Activated CD4-positive, alpha-beta memory T cell treated with anti-CD3 and anti-CD28 coated beads, Interleukin-2, amount 10 ng/mL, durations not matched to agents 7 days and 5 days (primary cell): ENCODE measurements at regions not wholly inside any gene's neighbourhood (a gene's known extent, or its start where the extent isn't known, plus 50 kb on each side); places are given as distances from the start of the nearest gene placed in this dataset.

Source experiments
- CTCF ChIA-PET: fragments of 350-600 bp; sonication (Branson Sonifier 250); formaldehyde crosslinking; loops from one replicate; lab custom pipeline; 2021; ENCODE audit warnings: antibody characterized with exemption, inconsistent platforms; lab: Charles Lee
- POLR2A ChIA-PET: fragments of 350-600 bp; sonication (Branson Sonifier 250); formaldehyde crosslinking; loops from one replicate; lab custom pipeline; 2021; ENCODE audit warnings: antibody characterized with exemption; lab: Charles Lee
- DNase-seq: peaks from one replicate; pipeline ENCODE4 v3.0.0-alpha.2; 2020
- H3K27ac Mint-ChIP-seq: one replicate; pipeline ENCODE4 v1.8.0; 2021; ENCODE audit warnings: mild to moderate bottlenecking, mixed read lengths
- H3K27me3 Mint-ChIP-seq: one replicate; pipeline ENCODE4 v1.8.0; 2021; ENCODE audit warnings: mixed read lengths
- H3K36me3 Mint-ChIP-seq: one replicate; pipeline ENCODE4 v1.8.0; 2021; ENCODE audit warnings: low read depth, mixed read lengths
- H3K4me1 Mint-ChIP-seq: one replicate; pipeline ENCODE4 v1.8.0; 2021; ENCODE audit warnings: mixed read lengths
- H3K4me3 Mint-ChIP-seq: one replicate; pipeline ENCODE4 v1.8.0; 2021; ENCODE audit warnings: mild to moderate bottlenecking, mixed read lengths
- H3K9me3 Mint-ChIP-seq: one replicate; pipeline ENCODE4 v1.8.0; 2021; ENCODE audit warnings: mixed read lengths

- Mint-ChIP-seq H3K27ac (no peak overlapping the region), H3K9me3 (no peaks in the 10 kb centered on the region), H3K4me1 (no peaks in the 10 kb centered on the region), H3K36me3 (no peaks in the 10 kb centered on the region), H3K27me3 (peaks cover 2% of the 10 kb centered on the region), H3K4me3 (no peak overlapping the region)
- ChIA-PET CTCF (no interaction called here), POLR2A (no interaction called here)
- no peak for DNase-seq
These were observed 164.5 kb upstream of the NFIB start for GRCh38 chr9:14478175-14479162.

GRCh38 chr9:14471041-14471440, 157.1 kb upstream of the NFIB start:
- H3K4me3 Mint-ChIP-seq: no peak overlapping the region
- ChIA-PET CTCF (no interaction called here), POLR2A (no interaction called here)
- H3K27me3 Mint-ChIP-seq: peaks cover 7% of the 10 kb centered on the region
- H3K27ac Mint-ChIP-seq: no peak overlapping the region
- no peak for DNase-seq
- no peaks in the 10 kb centered on the region for H3K36me3 Mint-ChIP-seq
- no peaks in the 10 kb centered on the region for H3K9me3 Mint-ChIP-seq
- no peaks in the 10 kb centered on the region for H3K4me1 Mint-ChIP-seq

GRCh38 chr9:14467675-14468374, 153.9 kb upstream of the NFIB start:
- CTCF ChIA-PET: no interaction called here
- H3K4me3 Mint-ChIP-seq: no peak overlapping the region
- H3K9me3 Mint-ChIP-seq: no peaks in the 10 kb centered on the region
- POLR2A ChIA-PET: no interaction called here
- H3K27me3 Mint-ChIP-seq: peaks cover 7% of the 10 kb centered on the region
- DNase-seq: no peak
- H3K36me3 Mint-ChIP-seq: no peaks in the 10 kb centered on the region
- no peak overlapping the region for H3K27ac Mint-ChIP-seq
- H3K4me1 Mint-ChIP-seq: no peaks in the 10 kb centered on the region

GRCh38 chr9:14466828-14467227, 152.9 kb upstream of the NFIB start:
- Mint-ChIP-seq H3K36me3 (no peaks in the 10 kb centered on the region), H3K4me1 (no peaks in the 10 kb centered on the region), H3K27ac (no peak overlapping the region), H3K4me3 (no peak overlapping the region), H3K27me3 (peaks cover 7% of the 10 kb centered on the region), H3K9me3 (no peaks in the 10 kb centered on the region)
- no peak for DNase-seq
- POLR2A ChIA-PET: no interaction called here
- CTCF ChIA-PET: no interaction called here

GRCh38 chr9:14466429-14466818, 152.5 kb upstream of the NFIB start:
- H3K36me3 Mint-ChIP-seq: no peaks in the 10 kb centered on the region
- POLR2A ChIA-PET: no interaction called here
- H3K4me3 Mint-ChIP-seq: no peak overlapping the region
- peaks cover 7% of the 10 kb centered on the region for H3K27me3 Mint-ChIP-seq
- no peaks in the 10 kb centered on the region for H3K9me3 Mint-ChIP-seq
- no peaks in the 10 kb centered on the region for H3K4me1 Mint-ChIP-seq
- DNase-seq: no peak
- CTCF ChIA-PET: interaction anchor here (1.5 kb wide), 1 partner anchor 195 kb away, joined by 6 read pairs; no protein-coding TSS in a partner anchor
- no peak overlapping the region for H3K27ac Mint-ChIP-seq

- no peak overlapping the region for H3K27ac Mint-ChIP-seq
- H3K9me3 Mint-ChIP-seq: no peaks in the 10 kb centered on the region
- ChIA-PET CTCF (no interaction called here), POLR2A (no interaction called here)
- no peaks in the 10 kb centered on the region for H3K36me3 Mint-ChIP-seq
- no peaks in the 10 kb centered on the region for H3K27me3 Mint-ChIP-seq
- H3K4me1 Mint-ChIP-seq: no peaks in the 10 kb centered on the region
- no peak for DNase-seq
- H3K4me3 Mint-ChIP-seq: no peak overlapping the region
These were observed 149.0 kb upstream of the NFIB start for GRCh38 chr9:14462950-14463349.

- no peak for DNase-seq
- CTCF ChIA-PET: no interaction called here
- Mint-ChIP-seq H3K27ac (no peak overlapping the region), H3K27me3 (peaks cover 2% of the 10 kb centered on the region), H3K4me3 (no peak overlapping the region), H3K9me3 (no peaks in the 10 kb centered on the region), H3K4me1 (no peaks in the 10 kb centered on the region), H3K36me3 (no peaks in the 10 kb centered on the region)
- POLR2A ChIA-PET: no interaction called here
These were observed 141.3 kb upstream of the NFIB start for GRCh38 chr9:14455243-14455642.

- H3K36me3 Mint-ChIP-seq: no peaks in the 10 kb centered on the region
- H3K9me3 Mint-ChIP-seq: no peaks in the 10 kb centered on the region
- H3K27me3 Mint-ChIP-seq: peaks cover 2% of the 10 kb centered on the region
- no peak for DNase-seq
- ChIA-PET CTCF (no interaction called here), POLR2A (no interaction called here)
- H3K27ac Mint-ChIP-seq: no peak overlapping the region
- H3K4me1 Mint-ChIP-seq: no peaks in the 10 kb centered on the region
- H3K4me3 Mint-ChIP-seq: no peak overlapping the region
These were observed 139.3 kb upstream of the NFIB start for GRCh38 chr9:14453286-14453685.

- DNase-seq: no peak
- H3K9me3 Mint-ChIP-seq: no peaks in the 10 kb centered on the region
These were observed 138.6 kb upstream of the NFIB start for GRCh38 chr9:14452539-14452938.

GRCh38 chr9:14451949-14452348, 138.0 kb upstream of the NFIB start:
- H3K27me3 Mint-ChIP-seq: peaks cover 2% of the 10 kb centered on the region
- H3K9me3 Mint-ChIP-seq: no peaks in the 10 kb centered on the region
- CTCF ChIA-PET: no interaction called here
- no peak for DNase-seq
- POLR2A ChIA-PET: no interaction called here
- no peak overlapping the region for H3K27ac Mint-ChIP-seq
- no peaks in the 10 kb centered on the region for H3K4me1 Mint-ChIP-seq
- H3K4me3 Mint-ChIP-seq: no peak overlapping the region
- no peaks in the 10 kb centered on the region for H3K36me3 Mint-ChIP-seq

More at GRCh38 chr9:14452539-14452938, 138.6 kb upstream of the NFIB start:
- ChIA-PET POLR2A (no interaction called here), CTCF (no interaction called here)
- H3K4me3 Mint-ChIP-seq: no peak overlapping the region
- H3K27me3 Mint-ChIP-seq: peaks cover 2% of the 10 kb centered on the region
- H3K27ac Mint-ChIP-seq: no peak overlapping the region
- H3K4me1 Mint-ChIP-seq: no peaks in the 10 kb centered on the region
- no peaks in the 10 kb centered on the region for H3K36me3 Mint-ChIP-seq

GRCh38 chr9:14447103-14447502, 133.2 kb upstream of the NFIB start:
- H3K36me3 Mint-ChIP-seq: no peaks in the 10 kb centered on the region
- ChIA-PET CTCF (no interaction called here), POLR2A (no interaction called here)
- H3K9me3 Mint-ChIP-seq: no peaks in the 10 kb centered on the region
- no peak overlapping the region for H3K4me3 Mint-ChIP-seq
- DNase-seq: no peak
- no peak overlapping the region for H3K27ac Mint-ChIP-seq
- no peaks in the 10 kb centered on the region for H3K27me3 Mint-ChIP-seq
- no peaks in the 10 kb centered on the region for H3K4me1 Mint-ChIP-seq

- ChIA-PET CTCF (no interaction called here), POLR2A (no interaction called here)
- Mint-ChIP-seq H3K4me3 (no peak overlapping the region), H3K36me3 (no peaks in the 10 kb centered on the region), H3K4me1 (no peaks in the 10 kb centered on the region), H3K27ac (no peak overlapping the region), H3K9me3 (no peaks in the 10 kb centered on the region), H3K27me3 (no peaks in the 10 kb centered on the region)
- no peak for DNase-seq
These were observed 132.0 kb upstream of the NFIB start for GRCh38 chr9:14445946-14446345.

GRCh38 chr9:14442956-14443355, 129.0 kb upstream of the NFIB start:
- Mint-ChIP-seq H3K27me3 (no peaks in the 10 kb centered on the region), H3K4me1 (no peaks in the 10 kb centered on the region), H3K36me3 (no peaks in the 10 kb centered on the region), H3K27ac (no peak overlapping the region), H3K4me3 (no peak overlapping the region), H3K9me3 (no peaks in the 10 kb centered on the region)
- ChIA-PET POLR2A (no interaction called here), CTCF (no interaction called here)
- no peak for DNase-seq
